Gastrocnemius medialis (tissue), 4 donors: ENCODE measurements at regions not wholly inside any gene's neighbourhood (a gene's known extent, or its start where the extent isn't known, plus 50 kb on each side); places are given as distances from the start of the nearest gene placed in this dataset.

Source experiments
- ATAC-seq, 2 donors: fragments of 150-250 bp; one replicate each; pipeline ENCODE4 v1.9.1; 2016
- DNase-seq, 2 donors: peaks; one replicate each; pipeline ENCODE4 v3.0.0-alpha.2; 2019
- H3K27ac ChIP-seq, 4 donors: fragments of 200-600 bp; sonication (generic); 1 replicate in 1 of 4; 2 replicates in 3 of 4; pipeline ENCODE4 v1.5.1; 2016 to 2018; ENCODE audit warnings: mild to moderate bottlenecking in 2 of 4, moderate library complexity in 1 of 4
- H3K27me3 ChIP-seq, 3 donors: fragments of 200-600 bp; sonication (generic) in 2 of 3; 1 replicate in 1 of 3; 2 replicates in 2 of 3; pipeline versions ENCODE4 v1.5.1 to v1.6.0; 2016 to 2019; ENCODE audit warnings: mild to moderate bottlenecking in 1 of 3, moderate library complexity in 1 of 3
- H3K36me3 ChIP-seq, 2 donors: fragments of 200-600 bp; sonication (generic) in 1 of 2; one replicate each; pipeline ENCODE4 v1.5.1; 2017 to 2018
- H3K4me1 ChIP-seq, 2 donors: fragments of 200-600 bp; sonication (generic) in 1 of 2; one replicate each; pipeline ENCODE4 v1.5.1; 2016 to 2017; ENCODE audit warnings: mild to moderate bottlenecking in 2 of 2
- H3K4me3 ChIP-seq, 4 donors: fragments of 200-600 bp; sonication (generic) in 3 of 4; 1 replicate in 1 of 4; 2 replicates in 3 of 4; pipeline ENCODE4 v1.5.1; 2016 to 2019; ENCODE audit warnings: mild to moderate bottlenecking in 2 of 4
- H3K9me3 ChIP-seq, 3 donors: fragments of 200-600 bp; sonication (generic) in 2 of 3; 1 replicate in 1 of 3; 2 replicates in 2 of 3; pipeline ENCODE4 v1.5.1; 2016 to 2019
- POLR2A ChIP-seq, 2 donors: fragments of 450-650 bp; IDR thresholded peaks; one replicate each; pipeline ENCODE4 v1.6.1; 2017; ENCODE audit warnings: antibody characterized with exemption in 2 of 2, mild to moderate bottlenecking in 2 of 2, moderate library complexity in 2 of 2
- in situ Hi-C, 4 donors: fragments of 200-750 bp; cut with MboI; loops; one replicate each; pipeline versions ENCODE4 v1.15.0 to v1.8.0; 2017; ENCODE audit warnings: low sequenced_read_pairs in 4 of 4
- intact Hi-C: fragments of 100-400 bp; cut with DNase I; formaldehyde crosslinking; loops from one replicate; pipeline ENCODE4 v1.15.1; 2023; ENCODE audit warnings: low total_unique reads
- TF ChIP-seq, protein P1 (sequence below), 5 experiments: fragments of 450-650 bp in 3 of 5; fragments of 200-600 bp in 2 of 5; sonication (generic) in 2 of 5; IDR thresholded peaks in 4 of 5; conservative IDR thresholded peaks in 1 of 5; 1 replicate in 4 of 5; 2 replicates in 1 of 5; pipeline ENCODE4 v1.5.1; 2016 to 2019; ENCODE audit warnings: antibody characterized with exemption in 5 of 5, mild to moderate bottlenecking in 3 of 5, moderate library complexity in 3 of 5

DNA sequence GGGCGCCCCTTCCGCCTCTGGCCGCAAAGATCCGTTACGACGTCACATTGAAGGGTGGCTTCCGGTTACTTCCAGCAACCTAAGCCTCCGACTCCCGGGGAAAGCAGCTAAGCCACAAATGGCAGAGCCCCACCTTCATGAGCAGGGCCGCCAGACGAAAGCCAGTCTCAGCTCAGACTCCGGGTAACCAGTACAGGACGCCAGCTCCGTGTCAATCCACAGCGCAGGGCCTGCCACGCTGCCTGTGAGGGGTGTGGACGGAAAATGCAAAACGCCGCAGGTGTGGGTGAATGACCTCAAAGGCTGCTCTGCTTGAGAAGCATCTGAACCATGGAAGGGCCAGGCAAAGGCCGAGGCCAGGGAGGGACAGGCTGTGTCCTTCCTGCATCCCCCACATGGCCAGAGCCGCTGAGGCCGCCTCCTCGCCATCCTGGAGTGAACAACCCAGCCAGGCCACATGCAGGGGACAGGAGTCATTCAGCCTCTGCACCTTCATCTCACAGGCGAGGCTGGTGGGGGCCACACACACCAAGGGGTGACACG lies 53.5 kb upstream of the PPP2R2D start:
- no peak for ATAC-seq
- H3K4me1 ChIP-seq: no peaks in the 10 kb centered on the region
- intact Hi-C loops (no loop called here), in situ Hi-C loops (no loop called here)
- no peaks in the 10 kb centered on the region for H3K36me3 ChIP-seq
- H3K27me3 ChIP-seq: peaks cover 0 to 5% (median 0%) of the 10 kb centered on the region in 3 donors
- no peak overlapping the region for H3K27ac ChIP-seq
- TF ChIP-seq, protein P1, sequence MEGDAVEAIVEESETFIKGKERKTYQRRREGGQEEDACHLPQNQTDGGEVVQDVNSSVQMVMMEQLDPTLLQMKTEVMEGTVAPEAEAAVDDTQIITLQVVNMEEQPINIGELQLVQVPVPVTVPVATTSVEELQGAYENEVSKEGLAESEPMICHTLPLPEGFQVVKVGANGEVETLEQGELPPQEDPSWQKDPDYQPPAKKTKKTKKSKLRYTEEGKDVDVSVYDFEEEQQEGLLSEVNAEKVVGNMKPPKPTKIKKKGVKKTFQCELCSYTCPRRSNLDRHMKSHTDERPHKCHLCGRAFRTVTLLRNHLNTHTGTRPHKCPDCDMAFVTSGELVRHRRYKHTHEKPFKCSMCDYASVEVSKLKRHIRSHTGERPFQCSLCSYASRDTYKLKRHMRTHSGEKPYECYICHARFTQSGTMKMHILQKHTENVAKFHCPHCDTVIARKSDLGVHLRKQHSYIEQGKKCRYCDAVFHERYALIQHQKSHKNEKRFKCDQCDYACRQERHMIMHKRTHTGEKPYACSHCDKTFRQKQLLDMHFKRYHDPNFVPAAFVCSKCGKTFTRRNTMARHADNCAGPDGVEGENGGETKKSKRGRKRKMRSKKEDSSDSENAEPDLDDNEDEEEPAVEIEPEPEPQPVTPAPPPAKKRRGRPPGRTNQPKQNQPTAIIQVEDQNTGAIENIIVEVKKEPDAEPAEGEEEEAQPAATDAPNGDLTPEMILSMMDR (IDR thresholded peaks at IDR 0.05 in 4 of 5, conservative IDR thresholded peaks at IDR 0.05 in 1 of 5): no peak
- TF ChIP-seq POLR2A (IDR thresholded peaks at IDR 0.05): no peak
- H3K4me3 ChIP-seq: no peak overlapping the region
- H3K9me3 ChIP-seq: no peaks in the 10 kb centered on the region
- DNase-seq: no peak

DNA sequence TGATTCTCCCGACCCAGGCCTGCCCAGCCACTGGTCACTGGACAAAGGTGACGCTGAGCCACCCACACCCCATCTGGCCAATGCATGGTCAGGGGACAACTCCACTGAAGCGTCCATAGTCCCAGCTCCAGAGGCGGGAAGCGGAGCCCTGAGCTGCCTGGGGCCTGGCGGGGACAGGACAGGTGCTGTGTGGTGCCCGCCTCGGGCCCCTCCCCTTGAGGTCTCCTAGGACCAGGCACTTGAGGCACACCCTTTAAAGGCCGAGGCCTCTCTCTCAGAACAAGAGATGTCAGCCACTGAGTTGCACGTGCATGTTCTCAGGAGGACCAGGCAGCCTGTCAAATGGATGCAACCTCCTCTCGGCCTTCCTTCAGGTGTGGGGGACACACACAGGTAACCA lies 52.5 kb upstream of the PPP2R2D start:
- intact Hi-C loops: no loop called here
- H3K4me1 ChIP-seq: no peaks in the 10 kb centered on the region

DNA sequence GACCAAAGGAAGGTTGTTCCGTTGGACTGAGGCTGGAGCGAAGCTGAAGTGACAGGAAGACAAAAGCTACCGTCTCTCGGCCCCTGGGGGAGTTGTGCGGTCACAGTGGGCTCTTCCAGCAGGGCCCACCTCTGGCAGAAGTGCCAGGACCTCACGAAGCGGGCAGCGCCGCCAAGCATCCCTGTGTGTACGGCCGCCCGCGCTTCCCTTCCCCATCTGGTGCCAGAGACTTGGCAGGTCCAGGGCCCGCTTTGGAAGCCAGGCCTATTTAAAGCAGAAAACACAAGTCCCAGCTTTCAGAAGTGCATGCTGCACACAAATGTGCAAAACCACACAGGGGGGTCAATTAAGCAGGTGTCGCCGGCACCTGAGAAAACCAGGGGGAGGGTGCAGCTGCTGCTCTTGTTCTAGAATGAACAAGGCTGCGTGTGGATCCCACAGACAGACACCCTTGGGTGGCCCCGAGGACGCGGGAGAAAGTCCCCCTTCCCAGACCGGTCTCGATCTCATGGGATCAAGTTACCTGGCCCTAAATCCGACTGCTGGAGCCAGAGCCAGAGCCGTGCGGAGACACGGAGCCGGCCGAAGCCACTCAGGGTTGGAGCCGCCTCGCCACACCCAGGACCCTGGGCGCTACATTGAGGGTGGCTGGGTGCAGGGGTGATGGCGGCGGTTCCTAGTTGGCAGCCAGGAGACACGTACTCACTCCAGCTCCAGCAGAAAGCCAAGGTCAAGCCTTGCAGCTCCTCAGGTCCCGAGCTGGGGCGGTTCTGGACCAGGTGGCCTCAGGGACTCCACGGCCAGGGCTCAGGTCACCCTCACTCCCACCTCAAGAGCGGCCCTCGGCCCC lies 51.8 kb upstream of the PPP2R2D start:
- H3K4me1 ChIP-seq: no peaks in the 10 kb centered on the region
- no peak for TF ChIP-seq POLR2A (IDR thresholded peaks at IDR 0.05)
- TF ChIP-seq, protein P1 (IDR thresholded peaks at IDR 0.05 in 4 of 5, conservative IDR thresholded peaks at IDR 0.05 in 1 of 5): no peak
- H3K36me3 ChIP-seq: no peaks in the 10 kb centered on the region
- in situ Hi-C loops (no loop called here), intact Hi-C loops (no loop called here)
- no peaks in the 10 kb centered on the region for H3K9me3 ChIP-seq
- H3K27me3 ChIP-seq: peaks cover 0 to 5% (median 0%) of the 10 kb centered on the region in 3 donors
- no peak overlapping the region for H3K27ac ChIP-seq
- H3K4me3 ChIP-seq: no peak overlapping the region
- no peak for ATAC-seq
- no peak for DNase-seq

More for the DNA sequence above, 52.5 kb upstream of the PPP2R2D start:
- in situ Hi-C loops: no loop called here
- ATAC-seq (no peak), DNase-seq (no peak)
- Histone ChIP-seq H3K9me3 (no peaks in the 10 kb centered on the region), H3K4me3 (no peak overlapping the region), H3K36me3 (no peaks in the 10 kb centered on the region), H3K27ac (no peak overlapping the region), H3K27me3 (peaks cover 0 to 5% (median 0%) of the 10 kb centered on the region in 3 donors)
- TF ChIP-seq, protein P1 (IDR thresholded peaks at IDR 0.05 in 4 of 5, conservative IDR thresholded peaks at IDR 0.05 in 1 of 5): no peak
- TF ChIP-seq POLR2A (IDR thresholded peaks at IDR 0.05): no peak

DNA sequence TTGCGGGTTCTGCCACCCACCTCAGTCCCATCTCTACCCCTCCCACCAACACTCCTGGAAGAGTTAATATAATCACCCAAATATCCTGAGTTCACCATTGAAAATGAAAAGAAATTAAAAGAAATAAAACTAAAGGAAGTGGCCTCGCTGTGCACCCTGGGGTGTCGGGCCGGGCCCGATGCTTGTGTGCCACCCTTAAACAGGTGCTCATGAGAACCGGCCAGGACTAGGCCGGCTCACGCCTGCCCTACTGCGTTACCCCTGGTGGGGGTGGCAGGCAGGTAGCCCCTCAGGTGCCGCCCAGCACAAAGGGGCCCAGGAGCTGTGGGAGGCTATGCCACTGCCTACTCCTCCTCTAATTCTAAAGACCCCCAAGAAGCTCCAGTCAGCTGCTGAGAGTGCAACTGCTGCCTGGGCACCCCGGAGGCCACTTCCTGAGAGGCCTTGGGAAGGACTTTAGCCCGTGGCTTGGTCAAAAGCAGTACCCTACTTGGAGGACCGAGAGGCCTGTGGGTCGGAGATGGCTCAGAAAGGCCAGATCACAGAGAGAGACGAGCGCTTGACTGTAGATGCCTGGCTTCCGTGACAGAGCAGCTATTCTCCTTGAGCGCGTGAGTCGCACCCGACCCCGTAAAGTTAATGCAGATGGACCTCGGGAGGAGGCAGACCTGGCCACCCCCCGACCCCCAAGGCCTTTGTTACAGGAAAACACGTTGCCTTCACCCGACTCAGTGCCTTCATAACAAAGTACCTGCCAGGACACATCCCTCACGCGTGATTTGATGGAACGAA lies 51.0 kb upstream of the PPP2R2D start:
- DNase-seq (no peak), ATAC-seq (no peak)
- Histone ChIP-seq H3K4me3 (no peak overlapping the region), H3K27me3 (peaks cover 0 to 5% (median 0%) of the 10 kb centered on the region in 3 donors), H3K4me1 (no peaks in the 10 kb centered on the region), H3K27ac (no peak overlapping the region), H3K9me3 (no peaks in the 10 kb centered on the region), H3K36me3 (no peaks in the 10 kb centered on the region)
- intact Hi-C loops: no loop called here
- in situ Hi-C loops: no loop called here
- TF ChIP-seq POLR2A (IDR thresholded peaks at IDR 0.05): no peak
- TF ChIP-seq, protein P1 (IDR thresholded peaks at IDR 0.05 in 4 of 5, conservative IDR thresholded peaks at IDR 0.05 in 1 of 5): no peak
